CD4-positive, alpha-beta T cell treated with Interleukin-6 for 4 hours (primary cell): ENCODE measurements at regions not wholly inside any gene's neighbourhood (a gene's known extent, or its start where the extent isn't known, plus 50 kb on each side); places are given as distances from the start of the nearest gene placed in this dataset.

Experiments
- DNase-seq: peaks from one replicate; pipeline ENCODE4 v3.0.0-alpha.2; 2020; ENCODE audit warnings: mixed read lengths

DNA sequence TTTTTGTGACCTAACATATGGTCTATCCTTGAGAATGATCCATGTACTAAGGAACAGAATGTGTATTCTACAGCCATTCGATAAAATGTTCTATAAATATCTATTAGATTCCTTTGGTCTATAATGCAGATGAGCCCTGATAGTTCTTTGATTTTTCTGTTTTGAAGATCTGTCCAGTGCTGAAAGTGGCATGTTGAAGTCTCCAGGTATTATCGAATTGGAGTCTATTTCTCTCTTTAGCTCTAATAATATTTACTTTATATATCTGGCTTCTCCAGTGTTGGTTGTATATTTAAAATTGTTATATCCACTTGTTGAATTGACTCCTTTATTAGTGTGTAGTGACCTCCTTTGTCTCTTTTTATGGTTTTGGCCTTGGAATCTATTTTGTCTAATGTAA lies 377.9 kb downstream of the ARL6IP6 start:
- no peak for DNase-seq

DNA sequence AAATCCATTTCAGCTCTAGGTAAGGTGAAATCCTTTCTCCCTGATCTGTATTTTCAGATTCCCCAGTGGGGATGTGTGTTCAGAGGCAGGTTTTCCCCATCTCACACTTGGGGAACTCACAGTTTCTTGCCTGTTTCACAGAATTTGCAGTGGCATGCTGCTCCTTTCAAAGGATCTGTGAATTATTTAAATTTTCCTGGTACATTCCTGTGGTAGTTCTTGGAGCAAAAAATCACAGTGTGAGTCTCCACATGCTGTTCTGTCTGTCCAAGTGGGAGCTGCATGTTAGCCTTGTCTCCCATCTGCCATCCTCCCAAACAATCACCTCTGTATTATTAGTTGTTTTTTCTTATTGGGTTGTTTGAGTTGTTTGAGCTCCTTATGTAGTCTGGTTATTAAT lies 372.9 kb downstream of the ARL6IP6 start:
- no peak for DNase-seq

DNA sequence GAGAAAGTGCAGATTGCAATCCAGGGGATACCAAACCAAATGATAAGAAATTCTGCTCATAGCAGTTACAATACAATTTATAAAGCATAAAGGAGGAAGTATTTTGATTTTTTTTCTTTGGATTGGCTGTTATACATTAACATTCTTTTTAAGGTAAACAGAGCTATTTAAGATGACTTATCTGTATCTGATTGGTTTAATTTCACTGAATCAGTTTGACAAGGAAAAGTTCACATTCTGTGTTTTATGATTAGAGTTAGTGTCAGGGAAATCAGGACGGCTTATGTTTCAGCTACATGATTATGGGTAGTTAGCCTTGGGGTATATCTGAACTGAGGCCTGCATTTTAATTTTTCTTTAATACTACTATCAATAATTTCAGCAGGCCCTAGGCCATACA lies 360.9 kb downstream of the ARL6IP6 start:
- DNase-seq = no peak

DNA sequence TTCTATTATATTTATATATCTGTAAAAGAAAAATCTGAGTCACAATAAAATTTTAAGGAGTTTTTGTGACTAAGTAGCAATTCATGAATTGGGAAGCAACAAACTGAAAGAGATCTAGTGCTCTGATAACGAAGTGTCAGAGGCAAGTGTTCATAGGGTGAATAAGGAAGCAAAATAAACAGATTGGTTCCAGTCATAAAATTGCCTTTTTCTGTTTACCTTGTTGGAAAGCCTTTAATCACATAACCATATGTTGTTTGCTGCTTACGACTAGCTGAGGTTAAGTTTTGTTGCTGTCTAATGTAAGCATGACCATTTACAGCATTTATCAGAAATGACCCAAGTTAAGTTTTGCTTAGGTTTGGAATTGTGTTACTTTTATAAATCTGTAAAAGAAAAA lies 358.9 kb downstream of the ARL6IP6 start:
- no peak for DNase-seq

DNA sequence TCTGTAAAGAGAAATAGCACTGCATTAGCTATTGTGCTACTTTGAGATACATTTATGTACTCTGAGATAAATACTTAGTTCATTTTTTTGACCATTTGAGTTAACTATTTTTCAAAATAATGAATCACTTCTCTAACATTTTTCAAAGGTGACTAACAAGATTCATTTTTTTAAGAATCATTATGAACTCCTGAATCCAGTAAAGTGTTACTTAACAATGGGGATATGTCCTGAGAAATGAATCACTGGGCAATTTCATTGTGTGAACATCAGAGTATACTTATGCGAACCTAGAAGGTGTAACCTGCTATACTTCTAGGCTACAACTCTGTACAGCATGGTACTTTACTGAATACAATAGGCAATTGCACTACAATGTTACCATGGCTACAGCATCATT lies 355.8 kb downstream of the ARL6IP6 start:
- no peak for DNase-seq

DNA sequence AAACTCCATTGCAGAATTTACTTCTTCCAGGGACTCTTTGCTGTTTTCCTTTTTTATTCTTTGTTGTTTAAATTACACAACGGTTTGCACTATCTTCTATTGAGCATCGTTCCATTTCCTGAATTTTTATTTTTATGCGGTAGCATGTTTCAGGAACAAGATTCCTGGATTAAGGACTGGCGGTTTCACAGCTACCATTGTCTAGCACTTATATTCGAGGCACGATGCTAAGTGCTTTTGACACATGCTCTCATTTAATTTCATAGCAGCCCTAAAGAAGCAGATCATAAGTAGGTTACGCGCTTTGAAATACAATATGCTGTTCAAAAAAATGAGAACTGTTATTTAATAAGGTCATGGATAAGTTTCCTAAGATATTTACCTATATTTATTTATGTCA lies 354.4 kb downstream of the ARL6IP6 start:
- no peak for DNase-seq

DNA sequence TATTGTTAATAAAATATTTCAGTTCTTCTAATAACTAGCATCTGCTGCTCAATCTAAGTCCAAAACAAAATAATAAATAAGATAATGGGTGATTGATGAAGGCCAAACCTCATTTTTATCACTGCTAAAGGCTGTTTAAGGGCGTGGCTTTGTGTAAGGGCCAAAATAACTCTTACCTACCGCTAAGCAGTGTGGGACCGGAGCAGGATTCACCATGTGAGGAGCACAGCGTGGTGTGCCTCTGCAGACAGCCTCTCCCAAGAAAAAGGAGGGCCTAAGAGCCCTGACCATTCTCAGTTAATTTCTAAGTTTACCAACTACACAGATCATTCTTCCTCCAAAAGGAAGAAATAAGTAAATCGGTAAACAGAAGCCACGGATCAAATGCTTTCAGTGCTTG lies 353.7 kb downstream of the ARL6IP6 start:
- DNase-seq = no peak

DNA sequence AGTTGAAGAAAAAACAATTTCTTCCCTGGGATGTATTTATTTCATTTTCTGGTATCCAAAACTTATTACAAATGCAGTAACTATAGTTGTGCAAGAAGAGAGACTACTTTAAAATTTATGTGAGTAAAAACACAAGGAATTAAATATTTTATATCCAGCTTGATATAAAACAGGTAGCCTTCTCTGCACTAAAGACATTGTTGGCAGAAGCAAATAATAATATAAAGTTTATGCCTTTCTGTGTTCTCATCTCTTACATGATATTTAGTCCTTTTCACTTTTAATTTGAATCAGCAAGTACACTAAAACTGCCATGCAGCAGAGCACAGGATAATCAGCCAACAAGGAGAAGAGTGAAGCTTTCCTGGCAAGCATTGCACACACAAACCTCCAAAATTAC lies 352.7 kb downstream of the ARL6IP6 start:
- DNase-seq = no peak

DNA sequence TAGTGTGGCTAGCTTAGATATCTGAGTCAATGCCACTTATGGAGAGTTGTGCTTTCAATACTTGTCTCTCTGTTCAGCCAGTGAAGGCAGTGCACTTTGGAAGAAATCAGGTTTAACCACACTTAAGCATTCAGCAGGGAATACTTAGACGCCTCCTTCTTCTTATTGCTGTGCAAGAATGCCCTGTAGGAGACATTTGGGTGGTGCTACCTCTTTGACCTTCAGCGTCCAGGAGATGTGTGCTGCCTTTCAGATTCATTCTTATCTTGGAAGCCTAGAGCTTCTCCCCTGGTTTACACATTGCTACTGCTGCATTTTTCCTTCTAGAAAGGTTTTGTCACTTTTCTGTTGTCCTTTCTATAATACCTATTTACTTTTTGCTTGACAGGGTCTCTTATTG lies 350.5 kb downstream of the ARL6IP6 start:
- no peak for DNase-seq

DNA sequence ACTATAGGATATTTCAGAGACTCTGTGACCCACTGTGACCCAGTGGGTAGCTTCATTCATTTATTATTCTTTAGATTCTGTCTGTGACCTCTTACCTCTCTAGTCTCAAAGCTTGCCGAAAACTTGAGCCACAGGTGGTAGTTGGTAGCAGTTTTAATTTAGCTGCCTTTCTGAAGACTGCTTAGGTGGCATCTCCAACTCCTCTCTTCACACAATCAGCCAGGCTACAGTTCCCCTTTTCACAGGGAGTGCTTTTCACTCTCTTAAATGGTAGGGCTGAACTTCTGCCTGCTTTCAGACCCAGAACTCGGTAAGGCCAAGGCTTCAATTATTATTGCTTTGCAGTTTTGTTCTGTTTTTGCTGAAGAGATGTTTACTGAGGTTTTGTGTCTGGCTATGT lies 349.6 kb downstream of the ARL6IP6 start:
- DNase-seq = no peak

DNA sequence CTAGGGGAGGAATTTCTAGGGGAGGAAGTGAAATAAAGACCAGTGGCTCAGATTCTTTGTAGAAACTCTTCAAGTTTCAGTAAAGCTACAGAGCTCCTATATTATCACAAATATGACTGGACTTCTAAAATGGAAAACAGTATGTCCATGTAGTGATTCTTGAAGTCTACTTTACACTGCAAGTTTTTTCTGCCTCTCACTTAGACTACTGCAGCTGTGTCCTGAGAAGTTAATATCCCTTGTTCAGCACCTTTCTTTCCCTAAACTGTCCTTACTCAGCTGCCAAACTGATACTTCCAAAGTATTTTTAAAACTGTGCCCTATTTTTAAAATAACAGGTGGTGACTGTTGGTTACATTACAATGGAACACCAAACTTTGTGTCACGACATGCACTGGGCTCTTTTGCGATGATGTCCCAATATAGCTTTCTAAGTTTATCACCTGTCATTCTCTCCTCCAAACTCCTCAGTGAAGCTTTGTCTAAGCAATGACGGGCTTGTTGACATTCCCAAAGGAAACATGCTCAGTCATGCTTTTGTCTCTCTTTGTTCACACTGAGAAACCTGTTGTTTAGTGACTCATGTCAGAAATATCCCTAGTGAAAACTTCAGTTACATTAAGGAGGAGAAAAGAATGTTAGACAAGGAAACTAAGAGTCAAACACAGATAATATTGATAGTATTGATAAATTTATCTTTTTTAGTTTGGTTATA lies 341.1 kb downstream of the ARL6IP6 start:
- no peak for DNase-seq

DNA sequence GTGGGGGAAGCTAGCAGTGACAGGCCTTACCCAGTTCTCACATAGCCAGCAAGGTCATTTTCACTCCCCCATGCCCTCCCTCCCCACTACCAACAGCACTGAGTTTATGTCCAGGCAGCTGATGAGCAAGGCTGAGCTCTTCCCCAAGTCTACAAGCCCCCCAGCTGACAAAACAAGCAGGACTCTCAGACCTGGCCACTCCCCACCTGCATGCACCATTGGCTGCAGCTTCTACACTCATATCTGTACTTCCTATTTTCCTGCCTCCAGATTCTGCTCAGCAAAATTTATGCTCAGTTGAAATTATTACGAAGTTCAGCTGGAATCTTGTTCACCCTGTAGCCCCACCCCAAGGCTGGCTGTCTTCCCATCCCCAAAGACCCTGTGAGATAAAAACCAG lies 339.3 kb downstream of the ARL6IP6 start:
- DNase-seq = no peak

DNA sequence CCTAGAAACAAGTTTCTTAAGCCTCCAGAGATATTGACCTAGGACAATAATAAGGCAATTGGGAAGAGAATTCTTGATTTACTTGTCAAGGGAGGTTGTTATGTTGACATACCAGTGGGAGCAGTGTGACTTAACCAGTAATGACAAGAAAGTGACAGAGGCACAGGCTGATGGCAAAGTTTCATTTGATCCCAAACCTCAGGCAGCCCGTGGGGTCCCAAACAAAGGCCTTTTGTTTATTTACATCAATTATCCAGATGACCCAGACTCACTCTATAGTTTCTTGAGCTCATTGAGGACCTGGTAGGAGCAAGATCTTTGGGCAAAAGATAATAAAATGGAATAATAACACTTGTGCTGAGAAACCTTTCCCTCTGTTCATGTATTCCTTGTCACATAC lies 336.8 kb downstream of the ARL6IP6 start:
- no peak for DNase-seq

DNA sequence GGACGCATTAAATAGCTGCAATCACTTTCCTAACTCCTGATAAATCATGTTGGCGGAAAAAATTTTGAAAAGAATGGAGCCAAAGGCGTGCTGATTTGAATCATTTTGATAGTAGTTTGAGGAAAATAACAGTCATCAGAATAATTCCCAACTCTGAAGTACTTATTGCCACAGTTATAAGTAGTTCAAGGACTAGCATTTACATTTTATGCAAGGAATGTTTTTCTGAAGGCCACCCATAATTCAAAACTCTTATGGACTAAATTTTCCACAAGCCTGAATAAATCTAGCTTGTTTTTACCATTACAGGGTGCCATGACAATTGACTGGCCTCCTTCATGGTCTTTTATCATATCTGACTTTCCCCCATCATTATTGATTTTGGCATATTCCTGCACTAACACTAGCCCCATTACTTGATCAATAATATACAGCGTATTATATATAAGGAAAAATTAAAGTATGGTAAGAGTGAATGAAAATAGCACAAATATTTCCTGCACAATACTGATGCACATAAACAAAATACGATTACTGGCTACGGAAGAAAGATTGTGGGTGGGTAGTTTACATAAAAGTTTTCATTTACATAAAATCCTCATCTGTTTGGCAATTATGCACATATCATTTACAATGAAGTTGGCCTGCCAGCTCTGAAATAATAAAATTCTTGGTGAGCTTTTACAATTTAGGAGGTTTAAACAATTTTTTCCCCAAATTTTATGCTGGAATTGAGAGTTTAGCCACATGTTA lies 334.6 kb downstream of the ARL6IP6 start:
- no peak for DNase-seq

DNA sequence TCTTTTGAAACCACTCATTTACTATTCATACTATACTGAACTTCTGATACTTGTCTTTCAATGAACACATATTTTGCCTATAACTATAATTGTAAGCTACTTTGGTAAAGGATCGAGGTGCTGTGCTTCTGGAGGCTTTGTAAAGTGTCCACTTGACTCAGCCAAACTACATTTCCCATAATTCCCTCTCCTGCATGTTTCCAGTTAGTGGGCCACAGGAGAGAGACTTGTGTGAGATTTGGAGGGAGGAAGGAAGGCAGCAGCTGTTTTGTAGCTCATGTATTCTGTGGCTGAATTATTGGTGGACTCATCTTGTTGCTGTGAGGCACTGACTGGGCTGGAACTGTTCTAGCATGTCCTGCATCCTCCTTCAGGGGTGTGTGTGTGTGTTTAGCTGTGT lies 328.8 kb downstream of the ARL6IP6 start:
- no peak for DNase-seq

DNA sequence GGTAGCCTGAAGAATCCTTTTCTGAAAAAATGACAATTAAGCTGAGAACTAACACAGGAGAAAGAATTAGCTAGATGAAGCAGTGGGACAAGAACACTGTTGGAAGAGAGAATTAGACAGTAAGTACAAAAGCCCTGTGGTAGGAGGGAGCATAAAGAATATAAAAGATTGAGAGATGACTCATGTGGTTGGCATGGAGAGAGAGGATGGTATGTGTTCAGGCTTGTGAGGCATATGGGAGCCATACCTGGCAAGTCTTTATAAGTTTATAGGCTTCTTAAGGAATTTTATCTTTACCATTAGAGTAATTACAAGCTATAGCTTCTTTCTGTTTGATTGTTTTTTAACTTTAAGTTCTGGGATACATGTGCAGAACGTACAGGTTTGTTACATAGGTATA lies 325.0 kb downstream of the ARL6IP6 start:
- DNase-seq = no peak

DNA sequence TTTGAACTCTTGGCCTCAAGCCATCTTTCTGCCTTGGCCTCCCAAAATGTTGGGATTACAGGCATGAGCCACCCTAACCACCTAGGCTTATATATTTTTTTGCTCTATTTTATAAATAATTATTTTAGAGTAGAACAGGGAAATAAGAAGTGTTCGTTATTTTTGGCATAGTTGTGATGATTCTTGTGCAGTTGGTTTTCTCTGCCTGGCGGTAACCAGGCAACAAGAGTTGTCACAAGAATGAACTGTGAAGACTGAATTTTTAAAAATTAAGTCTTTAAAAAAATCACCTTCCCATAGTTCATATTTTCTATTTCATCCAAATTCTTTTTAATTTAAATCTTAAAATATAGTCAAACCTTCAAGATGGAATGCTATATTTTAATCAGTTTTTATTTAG lies 310.2 kb downstream of the ARL6IP6 start:
- no peak for DNase-seq

DNA sequence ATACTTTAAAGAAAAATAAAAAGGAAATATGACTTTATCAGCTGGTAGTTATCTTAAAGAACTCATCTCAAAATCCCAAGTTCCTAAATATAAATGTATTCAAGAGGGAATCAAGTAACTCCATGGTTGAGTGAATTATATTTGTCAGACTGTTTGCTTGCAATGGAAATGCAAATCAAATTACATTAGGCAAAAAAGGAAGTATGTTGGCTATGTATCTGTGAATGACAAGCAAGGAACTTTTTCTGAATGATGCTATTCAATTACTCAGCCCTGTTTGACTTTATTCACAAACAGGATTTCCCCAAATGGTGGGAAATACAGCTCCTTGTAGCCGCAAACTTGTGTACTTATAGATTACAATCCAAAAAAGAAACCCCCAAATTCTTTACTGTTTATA lies 309.1 kb downstream of the ARL6IP6 start:
- no peak for DNase-seq

DNA sequence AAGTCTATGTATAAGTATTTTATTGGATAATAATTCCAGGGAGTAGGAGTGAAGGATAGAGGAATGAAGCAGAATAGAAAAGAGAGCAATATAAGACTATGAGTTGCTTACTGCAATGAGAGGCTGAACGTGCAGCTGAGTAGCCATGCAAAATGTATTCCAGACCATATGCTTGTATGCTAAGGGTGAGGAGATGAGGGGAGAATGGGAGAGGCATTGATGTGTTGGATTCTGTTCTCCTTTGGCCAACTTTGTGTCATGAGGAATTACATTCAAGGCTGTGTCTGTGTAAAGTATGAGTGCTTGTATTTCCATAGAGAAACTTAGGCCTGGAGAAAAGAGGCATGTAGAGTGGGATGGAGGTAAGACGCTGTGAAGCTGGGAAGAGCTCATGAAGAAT lies 301.8 kb downstream of the ARL6IP6 start:
- DNase-seq = no peak

DNA sequence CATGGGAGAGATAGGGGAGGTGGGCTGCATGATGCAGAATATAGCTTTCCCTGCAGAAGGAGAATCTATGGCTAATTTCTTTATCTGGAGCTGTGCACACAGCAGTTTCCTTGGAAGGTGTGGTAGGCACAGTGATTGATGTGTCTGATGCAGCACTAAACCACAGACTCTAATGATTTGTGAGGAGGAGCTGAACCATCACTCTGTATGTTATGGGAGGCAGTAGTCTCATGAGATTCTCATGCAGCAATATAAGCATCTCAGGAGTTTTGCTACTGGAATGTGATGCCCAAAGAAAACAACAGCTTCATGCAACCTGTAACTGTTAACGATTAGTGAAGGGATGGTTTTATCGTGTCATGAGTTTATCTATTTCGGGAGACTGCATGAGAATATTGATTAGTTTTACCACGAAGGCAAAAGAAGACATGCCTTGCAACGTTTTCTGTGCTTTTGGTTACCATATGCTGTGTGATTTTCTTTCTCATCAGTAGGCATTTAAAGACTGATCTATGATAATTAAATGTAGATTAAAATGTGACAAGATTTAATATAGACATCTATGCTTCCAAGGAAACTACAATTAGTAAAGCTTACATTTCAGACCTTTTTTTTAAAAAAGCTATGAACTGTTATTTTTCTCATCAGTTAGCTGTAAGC lies 286.8 kb downstream of the ARL6IP6 start:
- no peak for DNase-seq

DNA sequence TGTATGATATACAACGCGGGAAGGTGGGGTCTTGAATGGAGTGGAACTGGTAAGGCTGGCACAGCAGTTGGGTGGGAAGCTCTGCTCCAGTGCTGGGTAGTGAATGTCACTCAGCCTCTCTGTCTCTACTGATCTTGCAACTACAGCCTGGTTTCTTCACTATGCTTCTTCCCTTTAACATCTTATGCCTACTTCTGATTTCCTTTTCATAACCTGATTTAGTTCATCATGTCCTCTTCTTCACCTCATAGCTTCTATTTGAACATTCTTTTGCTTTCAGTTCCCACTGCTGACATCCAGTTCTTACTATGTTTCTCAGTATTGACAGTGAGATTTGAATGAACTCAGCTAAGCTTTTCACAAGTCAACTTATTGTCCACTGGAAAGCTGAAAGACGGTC lies 286.2 kb downstream of the ARL6IP6 start:
- DNase-seq = no peak

DNA sequence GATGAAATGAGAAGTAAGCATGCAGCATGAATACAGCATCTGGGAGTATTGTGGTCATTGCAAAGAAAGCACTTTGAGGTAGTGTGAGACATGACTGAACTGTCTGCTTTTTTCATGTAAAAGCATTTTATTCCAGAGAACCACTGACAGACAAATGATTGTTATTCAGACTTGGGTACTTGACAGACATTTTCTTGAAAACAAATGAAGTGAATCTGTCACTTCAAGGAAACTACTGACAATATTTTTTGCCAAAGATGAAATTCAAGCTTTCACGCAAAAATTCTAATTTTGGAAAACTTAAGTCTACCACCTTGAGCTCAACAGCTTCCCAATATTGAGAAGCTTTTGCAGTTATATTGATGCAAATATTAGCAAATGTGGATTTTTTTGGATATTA lies 255.7 kb downstream of the ARL6IP6 start:
- DNase-seq = no peak

DNA sequence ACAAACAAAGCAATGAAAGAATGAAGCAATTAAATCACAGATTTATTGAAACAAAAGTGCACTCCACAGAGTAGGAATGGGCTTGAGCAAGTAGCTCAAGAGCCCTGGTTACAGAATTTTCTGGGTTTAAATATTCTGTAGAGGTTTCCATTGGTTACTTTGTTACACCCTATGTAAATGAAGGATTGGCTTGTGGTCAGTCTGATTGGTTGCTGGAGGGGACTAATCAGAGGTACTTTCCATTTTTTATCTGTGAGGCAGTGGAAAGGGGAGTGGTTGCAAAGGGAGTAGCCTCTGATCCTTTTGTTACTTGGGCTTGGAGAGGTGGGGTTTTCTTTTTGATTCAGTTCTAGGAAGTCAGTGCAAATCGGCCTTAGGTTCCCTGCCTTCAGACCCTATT lies 253.3 kb downstream of the ARL6IP6 start:
- no peak for DNase-seq

DNA sequence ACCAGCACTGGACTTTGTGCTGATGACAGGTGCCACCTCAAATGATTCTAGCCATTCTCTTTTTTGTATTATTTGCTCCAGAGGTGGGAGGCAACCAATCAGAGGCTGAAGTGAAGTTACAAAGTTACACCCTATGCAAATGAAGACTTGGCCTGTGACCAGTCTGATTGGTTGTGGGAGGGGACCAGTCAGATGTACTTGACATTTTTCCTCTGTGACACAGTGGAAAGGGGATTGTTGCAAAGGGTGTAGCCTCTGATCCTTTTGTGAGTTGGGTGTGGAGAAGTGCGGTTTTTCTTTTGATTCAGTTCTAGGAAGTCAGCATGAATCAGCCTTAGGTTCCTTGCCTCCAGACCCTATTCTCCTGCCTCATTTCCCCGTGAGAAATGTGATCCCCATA lies 244.0 kb downstream of the ARL6IP6 start:
- DNase-seq = no peak
